ENCODE measurements at regions not wholly inside any gene's neighbourhood (a gene's known extent, or its start where the extent isn't known, plus 50 kb on each side); places are given as distances from the start of the nearest gene placed in this dataset.

DNA sequence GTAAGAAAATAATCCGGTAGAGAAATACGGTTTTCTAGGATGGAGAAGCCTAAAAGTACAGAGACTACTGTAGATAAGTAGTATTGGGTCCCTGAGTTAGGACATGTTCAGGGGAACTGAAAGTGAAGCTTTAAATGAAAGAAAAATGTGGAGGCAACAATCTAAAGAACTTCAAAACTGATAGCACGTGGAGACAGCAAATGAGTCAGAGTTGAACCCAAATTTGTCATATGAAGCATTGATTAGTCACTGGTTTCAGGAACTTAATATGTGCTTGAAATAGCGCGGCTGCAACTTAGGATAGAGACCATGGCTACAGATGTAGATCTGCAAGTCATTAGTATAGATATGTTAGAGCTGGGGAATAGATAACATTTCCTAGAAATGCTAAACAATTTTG, 1138.6 kb upstream of the SORCS1 start:
- CTCF ChIA-PET = no interaction called here

GRCh38 chr10:108301002-108301401, 1136.5 kb upstream of the SORCS1 start:
- intact Hi-C loops (cut with micrococcal nuclease) = no loop called here
- ATAC-seq (ENCODE audit: low read depth) (no peak), DNase-seq (no peak)
- ChIA-PET CTCF (no interaction called here), POLR2A (no interaction called here)
- H3K27ac Mint-ChIP-seq = no peak overlapping the region
- H3K4me3 Mint-ChIP-seq = no peak overlapping the region
- no peaks in the 10 kb centered on the region for H3K36me3 Mint-ChIP-seq (ENCODE audit: low read depth)
- H3K4me1 Mint-ChIP-seq = no peaks in the 10 kb centered on the region
- TF ChIP-seq CTCF (IDR thresholded peaks at IDR 0.05) = no peak
- H3K9me3 Mint-ChIP-seq = peaks cover 4% of the 10 kb centered on the region
- H3K27me3 Mint-ChIP-seq = no peaks in the 10 kb centered on the region

More for the DNA sequence above, 1138.6 kb upstream of the SORCS1 start:
- intact Hi-C loops (cut with micrococcal nuclease) = no loop called here
- TF ChIP-seq CTCF (IDR thresholded peaks at IDR 0.05) = no peak
- POLR2A ChIA-PET = no interaction called here
- no peak for DNase-seq
- Mint-ChIP-seq H3K9me3 (peaks cover 4% of the 10 kb centered on the region), H3K27ac (no peak overlapping the region), H3K4me3 (no peak overlapping the region), H3K27me3 (no peaks in the 10 kb centered on the region), H3K36me3 (ENCODE audit: low read depth) (no peaks in the 10 kb centered on the region), H3K4me1 (no peaks in the 10 kb centered on the region)
- ATAC-seq (ENCODE audit: low read depth) = no peak

- ChIA-PET POLR2A (no interaction called here), CTCF (no interaction called here)
- ATAC-seq (ENCODE audit: low read depth) = no peak
- no peak overlapping the region for H3K4me3 Mint-ChIP-seq
- intact Hi-C loops (cut with micrococcal nuclease) = no loop called here
- no peak overlapping the region for H3K27ac Mint-ChIP-seq
- no peaks in the 10 kb centered on the region for H3K27me3 Mint-ChIP-seq
- H3K4me1 Mint-ChIP-seq = no peaks in the 10 kb centered on the region
- no peaks in the 10 kb centered on the region for H3K36me3 Mint-ChIP-seq (ENCODE audit: low read depth)
- no peak for TF ChIP-seq CTCF (IDR thresholded peaks at IDR 0.05)
- DNase-seq = no peak
- H3K9me3 Mint-ChIP-seq = peaks cover 2% of the 10 kb centered on the region
These were observed 1126.3 kb upstream of the SORCS1 start for GRCh38 chr10:108290823-108291222.

- Mint-ChIP-seq H3K9me3 (peaks cover 7% of the 10 kb centered on the region), H3K4me3 (no peak overlapping the region), H3K36me3 (ENCODE audit: low read depth) (no peaks in the 10 kb centered on the region), H3K27me3 (no peaks in the 10 kb centered on the region), H3K4me1 (no peaks in the 10 kb centered on the region), H3K27ac (no peak overlapping the region)
- ChIA-PET POLR2A (no interaction called here), CTCF (no interaction called here)
- no peak for DNase-seq
- ATAC-seq (ENCODE audit: low read depth) = no peak
- intact Hi-C loops (cut with micrococcal nuclease) = no loop called here
- TF ChIP-seq CTCF (IDR thresholded peaks at IDR 0.05) = no peak
These were observed 1111.6 kb upstream of the SORCS1 start for GRCh38 chr10:108275895-108276685.

DNA sequence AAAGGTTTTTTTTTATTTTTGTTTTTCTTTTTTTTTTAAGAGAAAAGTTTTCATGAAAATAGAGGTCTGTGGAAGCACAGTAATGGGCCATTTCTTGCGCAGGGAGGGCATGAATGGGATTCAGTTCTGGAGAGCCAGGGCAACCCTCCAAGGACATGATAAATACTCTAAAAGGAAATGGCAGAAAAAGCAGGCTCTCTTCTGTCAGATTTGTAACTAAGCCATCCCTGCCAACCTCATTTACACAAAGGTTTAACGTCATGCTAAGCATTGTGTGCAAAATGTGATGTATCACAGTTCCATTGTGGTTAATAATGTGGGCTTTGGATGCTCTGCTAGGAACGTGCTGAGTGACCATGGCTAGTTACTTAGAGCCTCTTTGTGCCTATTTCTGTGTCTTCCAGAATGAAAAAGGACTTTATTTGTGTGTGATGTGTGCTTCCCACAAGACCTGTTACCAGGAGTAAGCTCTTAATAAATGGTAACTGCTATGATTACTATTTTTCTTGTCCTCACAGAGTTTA, 1095.9 kb upstream of the SORCS1 start:
- no peaks in the 10 kb centered on the region for H3K9me3 Mint-ChIP-seq
- H3K27me3 Mint-ChIP-seq = no peaks in the 10 kb centered on the region
- ChIA-PET CTCF (no interaction called here), POLR2A (no interaction called here)
- DNase-seq = no peak
- ATAC-seq (ENCODE audit: low read depth) = no peak
- H3K36me3 Mint-ChIP-seq (ENCODE audit: low read depth) = no peaks in the 10 kb centered on the region
- H3K4me3 Mint-ChIP-seq = no peak overlapping the region
- no peak overlapping the region for H3K27ac Mint-ChIP-seq
- no peaks in the 10 kb centered on the region for H3K4me1 Mint-ChIP-seq
- no peak for TF ChIP-seq CTCF (IDR thresholded peaks at IDR 0.05)
- intact Hi-C loops (cut with micrococcal nuclease) = no loop called here
